ENCODE measurements at regions not wholly inside any gene's neighbourhood (a gene's known extent, or its start where the extent isn't known, plus 50 kb on each side); places are given as distances from the start of the nearest gene placed in this dataset.

DNA sequence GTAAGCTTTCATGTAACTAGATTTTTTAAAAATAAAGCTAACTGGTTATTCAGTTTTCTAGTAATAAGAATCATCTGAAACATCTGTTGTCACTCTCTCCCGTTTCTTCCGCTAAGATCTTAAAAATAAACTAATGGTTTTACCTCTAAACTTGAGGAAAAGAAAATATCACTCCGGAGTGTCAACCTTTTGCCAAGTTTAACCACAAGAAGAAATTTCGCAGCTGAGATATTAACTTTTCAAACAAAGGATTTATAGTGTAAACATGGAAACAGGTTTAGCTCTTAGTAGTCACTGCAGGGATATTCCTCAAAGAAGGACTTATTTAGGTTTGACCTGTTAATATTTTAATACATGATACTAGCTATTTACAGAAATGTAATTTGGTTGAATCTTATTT lies 954.9 kb downstream of the ADGRL2 start:
- TF ChIP-seq, protein P1, sequence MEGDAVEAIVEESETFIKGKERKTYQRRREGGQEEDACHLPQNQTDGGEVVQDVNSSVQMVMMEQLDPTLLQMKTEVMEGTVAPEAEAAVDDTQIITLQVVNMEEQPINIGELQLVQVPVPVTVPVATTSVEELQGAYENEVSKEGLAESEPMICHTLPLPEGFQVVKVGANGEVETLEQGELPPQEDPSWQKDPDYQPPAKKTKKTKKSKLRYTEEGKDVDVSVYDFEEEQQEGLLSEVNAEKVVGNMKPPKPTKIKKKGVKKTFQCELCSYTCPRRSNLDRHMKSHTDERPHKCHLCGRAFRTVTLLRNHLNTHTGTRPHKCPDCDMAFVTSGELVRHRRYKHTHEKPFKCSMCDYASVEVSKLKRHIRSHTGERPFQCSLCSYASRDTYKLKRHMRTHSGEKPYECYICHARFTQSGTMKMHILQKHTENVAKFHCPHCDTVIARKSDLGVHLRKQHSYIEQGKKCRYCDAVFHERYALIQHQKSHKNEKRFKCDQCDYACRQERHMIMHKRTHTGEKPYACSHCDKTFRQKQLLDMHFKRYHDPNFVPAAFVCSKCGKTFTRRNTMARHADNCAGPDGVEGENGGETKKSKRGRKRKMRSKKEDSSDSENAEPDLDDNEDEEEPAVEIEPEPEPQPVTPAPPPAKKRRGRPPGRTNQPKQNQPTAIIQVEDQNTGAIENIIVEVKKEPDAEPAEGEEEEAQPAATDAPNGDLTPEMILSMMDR (IDR thresholded peaks at IDR 0.05; ENCODE audit: low read length), result no peak
- no peak for TF ChIP-seq EZH2 (IDR thresholded peaks at IDR 0.05; ENCODE audit: borderline replicate concordance, low read length)
